Hindlimb muscle (tissue), 1 donor: ENCODE measurements at regions not wholly inside any gene's neighbourhood (a gene's known extent, or its start where the extent isn't known, plus 50 kb on each side); places are given as distances from the start of the nearest gene placed in this dataset.

Experiments
- DNase-seq: peaks from one replicate; pipeline ENCODE4 v3.0.0-alpha.2; 2013

GRCh38 chr15:91523596-91523995, 329.9 kb upstream of the SLCO3A1 start:
- no peak for DNase-seq

DNA sequence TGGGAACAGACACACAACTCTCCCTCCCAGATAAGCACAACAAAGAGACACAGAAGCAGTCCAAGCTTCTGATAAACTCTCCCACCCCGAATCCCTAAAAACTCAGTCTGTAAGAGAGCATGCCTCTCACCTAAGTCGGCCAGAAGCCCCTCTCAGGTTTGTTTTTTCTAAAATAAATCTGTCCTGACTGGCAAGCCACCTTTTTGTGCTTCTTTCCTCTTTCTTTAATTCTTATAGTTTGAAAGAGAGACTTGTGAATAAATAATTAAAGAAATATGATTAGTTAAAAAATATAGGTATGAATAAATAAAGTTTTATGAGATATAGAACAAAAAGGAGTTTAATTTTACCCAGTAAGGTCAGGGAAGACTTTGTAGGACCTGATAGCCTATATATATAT, 329.0 kb upstream of the SLCO3A1 start:
- no peak for DNase-seq

GRCh38 chr15:91525751-91526150, 327.8 kb upstream of the SLCO3A1 start:
- DNase-seq: no peak

DNA sequence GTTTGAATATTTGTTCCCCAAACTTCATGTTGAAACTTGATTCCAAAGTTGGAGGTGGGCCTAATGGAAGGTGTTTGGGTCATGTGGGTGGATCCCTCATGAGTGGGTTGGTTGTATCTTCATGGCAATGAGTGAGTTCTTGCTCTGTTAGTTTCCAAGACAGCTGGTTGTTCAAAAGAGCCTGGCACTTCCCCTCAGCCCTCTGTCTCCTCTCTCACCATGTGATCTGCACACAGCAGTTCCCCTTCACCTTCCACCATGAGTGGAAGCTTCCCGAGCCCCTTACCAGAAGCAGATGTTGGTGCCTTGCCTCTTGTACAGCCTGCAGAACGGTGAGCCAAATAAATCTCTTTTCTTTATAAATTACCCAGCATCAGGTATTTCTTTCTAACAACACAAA, 327.1 kb upstream of the SLCO3A1 start:
- no peak for DNase-seq

GRCh38 chr15:91528801-91529200, 324.7 kb upstream of the SLCO3A1 start:
- no peak for DNase-seq

DNA sequence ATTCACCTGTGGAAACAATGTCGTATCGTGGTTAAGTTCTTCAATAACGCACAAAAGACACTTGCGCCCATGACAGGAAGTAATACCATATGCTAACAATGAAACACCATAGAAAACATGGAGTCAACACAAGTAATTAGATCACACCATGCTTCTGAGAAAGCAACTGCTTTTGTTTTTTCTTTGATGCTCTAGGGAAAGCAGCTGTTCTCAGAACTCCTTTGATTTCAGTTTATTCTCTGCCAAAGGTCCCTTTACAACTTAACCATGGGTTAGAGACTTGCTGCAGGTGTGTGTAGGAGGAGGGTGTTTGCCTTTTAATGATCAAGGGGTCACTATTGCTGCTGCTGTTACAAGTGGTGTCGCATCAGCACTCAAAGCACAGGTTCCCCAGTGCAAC, 324.0 kb upstream of the SLCO3A1 start:
- DNase-seq: no peak

- no peak for DNase-seq
Observed at GRCh38 chr15:91530279-91530678, 323.2 kb upstream of the SLCO3A1 start.

DNA sequence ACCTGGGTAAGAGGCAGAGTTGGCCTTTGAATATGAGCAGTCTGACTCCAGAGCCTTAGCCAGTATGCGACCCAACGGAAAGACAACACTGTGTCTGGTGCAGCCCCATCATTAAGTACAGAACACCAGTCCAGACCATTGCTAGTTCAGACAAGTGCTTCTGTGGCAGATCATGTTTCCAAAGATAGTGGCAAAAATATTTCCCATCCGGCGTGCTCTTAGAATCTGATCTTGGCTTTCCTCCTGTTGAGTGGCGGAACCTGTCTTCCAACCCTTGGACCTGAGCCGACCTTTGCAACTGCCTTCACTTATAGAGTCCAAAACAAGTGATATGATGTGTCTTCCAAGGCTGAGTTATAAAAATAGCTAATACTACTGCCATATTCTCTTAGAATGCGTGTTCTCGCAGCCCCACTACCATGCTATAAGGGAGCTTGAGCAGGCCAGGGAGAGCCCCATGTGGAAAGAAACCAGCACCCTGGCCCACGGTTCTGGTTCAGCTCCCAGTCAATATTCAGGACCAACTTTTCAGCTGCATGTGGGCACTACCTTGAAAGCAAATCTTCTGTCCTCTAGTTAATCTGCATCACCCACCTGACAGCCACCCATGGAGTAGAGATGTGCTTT, 322.4 kb upstream of the SLCO3A1 start:
- DNase-seq: no peak

DNA sequence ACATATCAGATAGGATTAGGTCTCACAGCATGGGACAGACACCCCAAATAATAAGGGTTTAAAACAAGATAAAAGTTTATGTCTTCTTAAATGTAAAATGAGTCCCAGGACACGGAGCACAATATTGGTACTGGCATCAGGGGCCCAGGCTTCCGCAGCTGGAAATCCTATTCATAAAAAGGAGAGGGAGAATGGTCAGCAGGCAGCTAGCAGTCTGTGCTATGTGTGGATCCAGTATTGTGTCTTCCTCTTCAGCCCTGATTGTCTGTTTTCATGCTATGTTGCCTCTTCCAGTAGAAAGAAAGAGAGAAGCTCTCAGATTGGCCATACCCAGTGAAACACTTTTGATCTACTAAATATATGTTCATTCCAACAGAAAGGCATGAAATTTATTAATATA, 319.3 kb upstream of the SLCO3A1 start:
- DNase-seq: no peak

- DNase-seq: no peak
Observed at GRCh38 chr15:91534976-91535375, 318.5 kb upstream of the SLCO3A1 start.

- no peak for DNase-seq
Observed at GRCh38 chr15:91535856-91536500, 317.5 kb upstream of the SLCO3A1 start.

DNA sequence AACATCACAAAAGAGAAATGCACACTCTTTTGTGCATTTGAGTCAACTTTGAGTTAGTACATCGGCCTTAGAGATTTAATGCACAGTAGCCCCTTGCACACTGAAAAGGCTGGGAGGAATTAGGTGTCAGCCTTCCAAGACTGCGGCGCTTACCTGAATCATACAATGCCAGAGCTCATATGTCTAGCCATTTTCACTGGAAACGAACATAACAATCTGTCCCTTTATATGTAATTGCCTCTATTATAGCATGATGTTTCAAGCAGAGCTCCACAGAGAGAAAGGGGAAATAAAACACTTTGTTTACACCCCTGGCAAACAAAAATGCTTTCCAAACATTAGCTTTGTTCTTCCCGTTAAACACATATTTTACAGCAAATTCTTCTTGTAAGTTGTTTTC, 315.7 kb upstream of the SLCO3A1 start:
- peak; percentile 29 for DNase-seq

DNA sequence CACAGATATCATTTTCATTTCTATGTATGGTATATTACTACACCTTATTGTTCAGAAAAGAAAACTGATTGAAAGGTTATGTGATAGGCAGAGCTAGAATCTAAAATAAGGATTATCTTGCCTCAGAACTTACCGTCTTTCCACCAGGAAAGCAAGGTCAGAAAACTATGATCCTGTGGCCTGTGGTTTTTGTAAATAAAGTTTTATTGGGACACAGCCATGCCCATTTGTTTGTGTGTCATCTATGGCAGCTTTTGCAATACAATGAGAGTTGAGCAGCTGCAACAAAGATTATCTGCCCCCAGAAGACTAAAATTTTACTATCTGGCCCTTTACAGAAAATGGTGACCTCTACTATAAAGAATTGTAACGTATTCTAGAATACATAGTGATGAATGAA, 314.7 kb upstream of the SLCO3A1 start:
- DNase-seq: no peak

DNA sequence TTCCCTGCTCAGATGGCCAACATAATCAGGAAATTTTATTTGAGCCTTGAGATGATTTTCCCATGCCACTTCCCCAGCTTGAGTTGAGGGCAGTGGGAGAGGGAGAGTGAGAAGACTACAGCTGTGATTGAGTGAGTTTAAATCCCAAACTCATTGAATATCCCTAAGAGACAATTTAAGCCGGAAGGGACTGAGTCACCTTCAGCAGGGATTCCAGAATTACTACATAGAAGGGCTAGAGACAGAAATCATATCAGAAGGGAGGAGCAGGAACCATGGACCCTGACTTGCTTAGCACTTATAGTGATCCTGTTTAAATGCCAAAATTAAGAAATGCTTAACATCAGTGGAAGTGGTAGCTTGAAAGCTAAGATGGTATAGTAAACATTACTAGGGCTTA, 312.2 kb upstream of the SLCO3A1 start:
- no peak for DNase-seq

- no peak for DNase-seq
Observed at GRCh38 chr15:91542226-91542625, 311.3 kb upstream of the SLCO3A1 start.

DNA sequence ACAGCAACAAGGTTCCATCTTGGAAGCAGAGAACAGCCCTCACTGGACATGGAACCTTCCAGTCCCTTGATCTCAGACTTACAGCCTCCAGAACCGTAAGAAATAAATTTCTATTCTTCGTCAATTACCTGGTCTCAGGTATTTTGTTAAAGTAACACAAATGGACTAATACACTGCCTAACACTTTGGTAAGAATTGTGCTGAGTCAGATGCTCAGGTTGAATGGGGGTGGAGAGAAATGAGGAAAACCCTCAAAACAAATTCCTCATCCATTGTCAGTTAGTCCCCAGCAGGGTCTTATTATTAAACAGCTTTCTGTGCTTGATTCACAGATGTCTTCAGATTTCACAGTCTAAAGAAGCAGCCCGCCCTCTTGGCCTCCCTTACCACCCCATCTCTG, 306.2 kb upstream of the SLCO3A1 start:
- no peak for DNase-seq

DNA sequence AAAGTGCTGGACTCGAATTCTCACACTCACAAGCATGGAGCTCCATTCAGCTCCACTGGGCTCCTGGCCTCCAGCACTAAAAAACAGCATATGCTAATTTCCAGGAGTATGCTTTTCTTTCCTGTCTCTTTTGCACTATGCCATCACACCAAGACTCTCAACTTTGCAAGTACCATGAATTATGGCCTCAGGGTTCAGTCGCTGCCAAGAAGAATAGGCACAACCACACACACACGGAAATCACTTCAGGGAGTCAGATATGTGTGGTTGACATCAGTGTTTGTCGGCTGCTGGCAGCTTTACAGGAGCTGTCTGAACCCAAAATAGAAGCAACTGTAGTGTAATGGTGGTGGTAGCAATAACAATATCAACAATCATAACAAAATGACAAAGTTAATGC, 305.0 kb upstream of the SLCO3A1 start:
- no peak for DNase-seq

DNA sequence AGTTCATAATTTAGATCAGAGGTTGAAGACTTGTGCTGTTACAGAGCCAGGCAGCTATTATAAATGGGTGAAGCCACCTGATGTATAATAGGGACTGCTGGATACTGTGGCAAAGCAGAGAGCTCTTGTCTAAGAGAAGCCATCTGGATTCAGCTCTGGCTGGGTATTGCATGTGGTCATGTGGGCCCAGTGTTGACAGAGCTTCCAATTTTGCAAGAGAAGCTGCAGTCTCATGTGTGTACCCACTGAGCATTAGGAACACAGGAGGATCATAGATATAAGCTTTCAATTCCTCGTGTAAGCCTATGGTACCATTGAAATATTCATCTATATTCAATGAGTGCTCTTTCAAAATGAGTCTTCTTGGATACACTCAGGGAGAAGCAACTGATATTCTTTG, 303.9 kb upstream of the SLCO3A1 start:
- no peak for DNase-seq

- DNase-seq: no peak
Observed at GRCh38 chr15:91552555-91552954, 301.0 kb upstream of the SLCO3A1 start.

DNA sequence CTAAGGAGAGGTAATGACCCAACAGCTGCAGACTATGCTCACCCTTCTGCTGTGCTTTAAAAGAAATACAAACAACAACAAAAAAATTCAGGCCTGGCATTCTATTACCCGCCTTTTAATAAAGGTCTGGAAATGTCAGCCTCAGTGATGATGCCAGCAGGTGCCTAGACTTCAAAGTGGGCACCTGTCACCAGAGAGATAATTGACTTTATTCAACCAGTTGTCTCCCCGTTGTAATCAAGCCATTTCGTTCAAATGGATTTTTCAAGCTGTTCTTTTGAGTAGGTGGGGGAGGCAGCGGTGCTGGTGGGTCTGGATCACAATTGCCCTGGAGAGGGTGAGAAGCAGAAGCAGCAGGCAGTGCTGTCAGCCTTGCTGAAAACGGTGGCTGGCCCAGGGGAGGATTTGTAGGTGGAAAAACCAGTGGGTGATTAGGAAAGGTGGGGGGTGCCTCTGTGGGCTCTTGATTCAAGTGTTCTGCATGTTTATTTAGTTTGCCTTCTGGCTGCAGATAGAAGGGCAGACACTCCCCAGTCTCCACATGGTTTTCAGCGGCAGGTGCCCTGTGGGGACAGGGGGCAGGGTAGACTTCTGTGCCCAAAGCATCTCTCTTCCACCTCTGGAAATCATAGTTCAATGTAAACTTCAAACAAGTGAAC, 300.2 kb upstream of the SLCO3A1 start:
- no peak for DNase-seq

- no peak for DNase-seq
Observed at GRCh38 chr15:91555312-91555711, 298.2 kb upstream of the SLCO3A1 start.

GRCh38 chr15:91556926-91557325, 296.6 kb upstream of the SLCO3A1 start:
- no peak for DNase-seq

DNA sequence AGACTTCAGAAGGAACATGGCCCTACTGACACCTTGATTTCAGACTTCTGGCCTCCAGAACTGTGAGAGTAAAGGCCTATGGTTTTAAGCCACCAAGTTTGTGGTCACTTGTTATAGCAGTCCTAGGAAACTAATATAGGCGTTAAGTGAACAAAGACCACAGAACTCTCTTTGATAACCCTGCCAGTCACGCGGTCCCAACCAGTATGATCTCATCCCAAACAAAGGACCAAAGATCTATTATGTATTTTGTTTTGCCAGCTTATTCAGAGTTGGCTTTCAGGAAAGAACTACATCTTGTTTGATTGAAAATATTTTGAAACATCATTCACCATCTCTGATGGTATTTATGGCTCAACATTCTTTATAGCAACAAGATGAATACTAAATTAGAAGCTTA, 294.4 kb upstream of the SLCO3A1 start:
- DNase-seq: no peak

DNA sequence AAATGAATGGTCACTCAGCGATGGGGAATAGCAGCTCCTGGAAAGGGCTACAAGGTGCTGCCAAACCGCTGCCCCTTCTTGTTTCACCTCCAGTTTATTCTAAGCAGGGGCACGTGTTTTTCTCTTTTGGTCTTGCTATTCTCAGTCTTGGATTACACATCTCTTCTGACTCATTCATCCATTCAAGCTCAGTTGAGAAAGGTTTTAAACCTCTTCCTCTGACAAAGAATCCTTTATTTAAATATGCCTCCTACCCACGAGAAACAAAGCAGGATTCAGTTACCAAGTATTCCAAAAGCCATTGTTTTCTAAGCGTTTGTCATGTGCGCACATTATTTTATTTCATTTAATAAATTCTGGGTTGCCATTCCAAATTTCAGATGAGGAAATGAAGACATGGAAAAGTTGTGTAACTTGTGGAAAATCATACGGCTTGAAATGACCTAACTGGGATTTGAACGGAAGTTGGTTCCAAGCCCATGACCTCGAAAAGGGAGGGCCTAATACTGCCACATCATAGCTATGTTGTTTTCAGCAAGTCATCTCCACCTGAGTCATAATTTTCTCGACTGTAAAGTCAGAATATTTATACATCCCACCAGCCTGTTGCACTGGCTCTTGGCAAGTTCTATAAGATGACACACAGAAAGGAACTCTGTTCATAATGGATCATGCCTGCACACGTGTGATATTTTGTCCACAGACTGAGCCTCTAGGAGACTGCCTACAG, 292.0 kb upstream of the SLCO3A1 start:
- DNase-seq: peak; percentile 63
